ENCODE measurements at regions not wholly inside any gene's neighbourhood (a gene's known extent, or its start where the extent isn't known, plus 50 kb on each side); places are given as distances from the start of the nearest gene placed in this dataset.

DNA sequence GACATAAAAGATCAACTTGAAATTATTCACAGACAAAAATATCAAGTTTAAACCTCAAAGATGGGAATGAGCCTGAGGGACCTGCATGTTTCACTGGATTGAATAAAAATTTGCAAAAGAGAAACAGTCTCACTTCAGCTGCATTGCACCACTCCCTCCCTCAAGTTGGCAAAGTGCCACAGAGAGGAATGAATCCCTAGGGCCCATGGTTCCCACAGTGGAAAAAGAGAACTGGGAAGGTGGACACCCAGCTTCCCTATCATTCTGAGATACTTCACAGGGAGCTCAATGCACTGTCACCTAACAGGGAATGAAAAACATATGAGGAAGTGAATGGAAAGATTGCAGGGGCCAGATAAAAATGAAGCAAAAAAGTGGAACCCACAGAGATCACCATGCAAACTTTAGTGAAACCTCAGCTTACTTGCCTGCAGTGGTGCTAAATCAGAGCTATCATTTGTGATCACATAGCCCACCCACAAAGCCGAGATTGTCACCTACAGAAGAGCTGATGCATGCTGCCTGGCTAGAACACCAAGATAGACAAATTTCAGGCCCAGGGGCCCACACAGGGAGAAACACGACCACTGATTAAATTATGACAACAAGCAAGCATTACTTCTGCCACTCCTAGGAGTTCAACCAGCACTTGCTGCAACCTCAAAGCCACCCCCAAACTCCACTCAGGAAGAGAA lies 911.3 kb downstream of the LRFN5 start:
- TF ChIP-seq, protein P1, sequence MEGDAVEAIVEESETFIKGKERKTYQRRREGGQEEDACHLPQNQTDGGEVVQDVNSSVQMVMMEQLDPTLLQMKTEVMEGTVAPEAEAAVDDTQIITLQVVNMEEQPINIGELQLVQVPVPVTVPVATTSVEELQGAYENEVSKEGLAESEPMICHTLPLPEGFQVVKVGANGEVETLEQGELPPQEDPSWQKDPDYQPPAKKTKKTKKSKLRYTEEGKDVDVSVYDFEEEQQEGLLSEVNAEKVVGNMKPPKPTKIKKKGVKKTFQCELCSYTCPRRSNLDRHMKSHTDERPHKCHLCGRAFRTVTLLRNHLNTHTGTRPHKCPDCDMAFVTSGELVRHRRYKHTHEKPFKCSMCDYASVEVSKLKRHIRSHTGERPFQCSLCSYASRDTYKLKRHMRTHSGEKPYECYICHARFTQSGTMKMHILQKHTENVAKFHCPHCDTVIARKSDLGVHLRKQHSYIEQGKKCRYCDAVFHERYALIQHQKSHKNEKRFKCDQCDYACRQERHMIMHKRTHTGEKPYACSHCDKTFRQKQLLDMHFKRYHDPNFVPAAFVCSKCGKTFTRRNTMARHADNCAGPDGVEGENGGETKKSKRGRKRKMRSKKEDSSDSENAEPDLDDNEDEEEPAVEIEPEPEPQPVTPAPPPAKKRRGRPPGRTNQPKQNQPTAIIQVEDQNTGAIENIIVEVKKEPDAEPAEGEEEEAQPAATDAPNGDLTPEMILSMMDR (conservative IDR thresholded peaks at IDR 0.05; ENCODE audit: low read depth, low read length) = no peak
- TF ChIP-seq EZH2 (IDR thresholded peaks at IDR 0.05; ENCODE audit: borderline replicate concordance, low read depth, low read length, poor library complexity, severe bottlenecking) = no peak
